ENCODE measurements at regions not wholly inside any gene's neighbourhood (a gene's known extent, or its start where the extent isn't known, plus 50 kb on each side); places are given as distances from the start of the nearest gene placed in this dataset.

DNA sequence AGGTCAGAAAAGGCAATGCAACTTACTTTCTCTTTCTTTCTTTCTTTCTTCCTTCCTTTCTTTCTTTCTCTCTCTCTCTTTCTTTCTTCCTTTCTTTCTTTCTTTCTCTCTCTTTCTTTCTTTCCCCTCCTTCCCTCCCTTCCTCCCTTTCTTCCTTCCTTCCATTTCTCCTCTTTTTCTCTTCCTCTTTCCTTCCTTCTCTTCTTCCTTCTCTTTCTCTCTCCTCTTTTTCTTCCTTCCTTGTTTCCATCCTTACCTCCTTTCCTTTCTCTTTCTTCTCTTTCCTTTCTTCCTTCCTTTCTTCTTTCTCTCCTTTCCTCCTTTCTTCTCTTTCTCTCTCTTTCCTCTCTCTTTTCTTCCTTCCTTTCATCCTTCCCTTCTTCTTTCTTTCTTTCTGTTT is 819.8 kb upstream of the SOX9 start:
- TF ChIP-seq FOXM1 (IDR thresholded peaks at IDR 0.05; ENCODE audit: borderline replicate concordance, low read depth) (no peak), ZBTB7A (IDR thresholded peaks at IDR 0.05; ENCODE audit: low read depth) (no peak), NFIC (IDR thresholded peaks at IDR 0.05) (no peak), CEBPB (IDR thresholded peaks at IDR 0.05) (no peak), EP300 (IDR thresholded peaks at IDR 0.05; ENCODE audit: borderline replicate concordance) (no peak), TCF12 (IDR thresholded peaks at IDR 0.05; ENCODE audit: low read depth) (no peak), RAD21 (IDR thresholded peaks at IDR 0.05; ENCODE audit: low read depth) (no peak), USF1 (IDR thresholded peaks at IDR 0.05) (no peak), CREB1 (IDR thresholded peaks at IDR 0.05; ENCODE audit: low read depth) (no peak), MAX (IDR thresholded peaks at IDR 0.05) (no peak), TAF1 (IDR thresholded peaks at IDR 0.05; ENCODE audit: low read depth) (no peak)
- TF ChIP-seq, protein P1, sequence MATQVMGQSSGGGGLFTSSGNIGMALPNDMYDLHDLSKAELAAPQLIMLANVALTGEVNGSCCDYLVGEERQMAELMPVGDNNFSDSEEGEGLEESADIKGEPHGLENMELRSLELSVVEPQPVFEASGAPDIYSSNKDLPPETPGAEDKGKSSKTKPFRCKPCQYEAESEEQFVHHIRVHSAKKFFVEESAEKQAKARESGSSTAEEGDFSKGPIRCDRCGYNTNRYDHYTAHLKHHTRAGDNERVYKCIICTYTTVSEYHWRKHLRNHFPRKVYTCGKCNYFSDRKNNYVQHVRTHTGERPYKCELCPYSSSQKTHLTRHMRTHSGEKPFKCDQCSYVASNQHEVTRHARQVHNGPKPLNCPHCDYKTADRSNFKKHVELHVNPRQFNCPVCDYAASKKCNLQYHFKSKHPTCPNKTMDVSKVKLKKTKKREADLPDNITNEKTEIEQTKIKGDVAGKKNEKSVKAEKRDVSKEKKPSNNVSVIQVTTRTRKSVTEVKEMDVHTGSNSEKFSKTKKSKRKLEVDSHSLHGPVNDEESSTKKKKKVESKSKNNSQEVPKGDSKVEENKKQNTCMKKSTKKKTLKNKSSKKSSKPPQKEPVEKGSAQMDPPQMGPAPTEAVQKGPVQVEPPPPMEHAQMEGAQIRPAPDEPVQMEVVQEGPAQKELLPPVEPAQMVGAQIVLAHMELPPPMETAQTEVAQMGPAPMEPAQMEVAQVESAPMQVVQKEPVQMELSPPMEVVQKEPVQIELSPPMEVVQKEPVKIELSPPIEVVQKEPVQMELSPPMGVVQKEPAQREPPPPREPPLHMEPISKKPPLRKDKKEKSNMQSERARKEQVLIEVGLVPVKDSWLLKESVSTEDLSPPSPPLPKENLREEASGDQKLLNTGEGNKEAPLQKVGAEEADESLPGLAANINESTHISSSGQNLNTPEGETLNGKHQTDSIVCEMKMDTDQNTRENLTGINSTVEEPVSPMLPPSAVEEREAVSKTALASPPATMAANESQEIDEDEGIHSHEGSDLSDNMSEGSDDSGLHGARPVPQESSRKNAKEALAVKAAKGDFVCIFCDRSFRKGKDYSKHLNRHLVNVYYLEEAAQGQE (IDR thresholded peaks at IDR 0.05; ENCODE audit: low read depth) = no peak

DNA sequence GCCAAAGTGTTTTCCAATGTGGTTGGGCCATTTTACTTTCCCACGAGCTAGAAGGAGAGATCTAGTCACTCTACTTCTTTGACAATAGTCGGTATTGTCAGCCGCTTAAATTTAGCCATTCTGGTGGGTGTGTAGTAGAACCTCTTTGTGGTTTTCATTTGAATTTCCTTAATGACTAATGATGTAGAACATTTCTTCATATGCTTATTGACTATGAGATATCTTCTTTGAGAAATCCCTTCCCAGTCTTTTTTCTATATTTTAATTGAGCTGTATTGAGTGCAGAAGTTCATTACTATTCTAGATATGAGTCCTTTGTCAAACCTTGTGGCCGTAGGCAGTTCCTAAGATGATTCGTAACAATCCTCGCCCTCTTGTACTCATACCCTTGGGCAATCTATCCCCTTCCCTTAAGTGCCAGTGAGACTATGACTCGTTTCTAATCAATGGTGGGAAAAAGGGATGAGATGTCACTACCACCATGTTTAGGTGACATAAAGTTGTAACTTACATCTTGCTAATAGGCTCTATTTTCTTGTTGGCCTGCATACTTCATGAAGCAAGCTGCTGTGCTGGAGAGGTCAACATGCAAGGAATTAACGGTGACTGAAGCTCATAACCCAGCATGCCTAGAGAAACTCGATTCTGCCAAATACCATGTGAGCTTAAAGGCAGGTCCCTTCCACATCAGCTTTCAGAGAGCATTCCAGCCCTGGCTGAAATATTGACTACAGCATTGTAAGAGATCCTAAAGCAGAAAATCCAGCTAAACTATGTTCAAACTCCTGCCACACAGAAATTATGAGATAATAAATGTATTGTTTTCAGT is 817.9 kb upstream of the SOX9 start:
- no peak for TF ChIP-seq ZBTB7A (IDR thresholded peaks at IDR 0.05; ENCODE audit: low read depth)
- no peak for TF ChIP-seq TAF1 (IDR thresholded peaks at IDR 0.05; ENCODE audit: low read depth)
- no peak for TF ChIP-seq FOXM1 (IDR thresholded peaks at IDR 0.05; ENCODE audit: borderline replicate concordance, low read depth)
- TF ChIP-seq CEBPB (IDR thresholded peaks at IDR 0.05) = no peak
- no peak for TF ChIP-seq TEAD4 (IDR thresholded peaks at IDR 0.05)
- TF ChIP-seq, protein P1 (IDR thresholded peaks at IDR 0.05; ENCODE audit: low read depth) = no peak
- no peak for TF ChIP-seq NFIC (IDR thresholded peaks at IDR 0.05)
- no peak for TF ChIP-seq EGR1 (IDR thresholded peaks at IDR 0.05)
- no peak for TF ChIP-seq YY1 (IDR thresholded peaks at IDR 0.05; ENCODE audit: low read depth)
- no peak for TF ChIP-seq TCF12 (IDR thresholded peaks at IDR 0.05; ENCODE audit: low read depth)
- TF ChIP-seq MAX (IDR thresholded peaks at IDR 0.05) = no peak
- no peak for TF ChIP-seq CREB1 (IDR thresholded peaks at IDR 0.05; ENCODE audit: low read depth)
- TF ChIP-seq RAD21 (IDR thresholded peaks at IDR 0.05; ENCODE audit: low read depth) = no peak
- no peak for TF ChIP-seq EP300 (IDR thresholded peaks at IDR 0.05; ENCODE audit: borderline replicate concordance)
- no peak for TF ChIP-seq USF1 (IDR thresholded peaks at IDR 0.05)

DNA sequence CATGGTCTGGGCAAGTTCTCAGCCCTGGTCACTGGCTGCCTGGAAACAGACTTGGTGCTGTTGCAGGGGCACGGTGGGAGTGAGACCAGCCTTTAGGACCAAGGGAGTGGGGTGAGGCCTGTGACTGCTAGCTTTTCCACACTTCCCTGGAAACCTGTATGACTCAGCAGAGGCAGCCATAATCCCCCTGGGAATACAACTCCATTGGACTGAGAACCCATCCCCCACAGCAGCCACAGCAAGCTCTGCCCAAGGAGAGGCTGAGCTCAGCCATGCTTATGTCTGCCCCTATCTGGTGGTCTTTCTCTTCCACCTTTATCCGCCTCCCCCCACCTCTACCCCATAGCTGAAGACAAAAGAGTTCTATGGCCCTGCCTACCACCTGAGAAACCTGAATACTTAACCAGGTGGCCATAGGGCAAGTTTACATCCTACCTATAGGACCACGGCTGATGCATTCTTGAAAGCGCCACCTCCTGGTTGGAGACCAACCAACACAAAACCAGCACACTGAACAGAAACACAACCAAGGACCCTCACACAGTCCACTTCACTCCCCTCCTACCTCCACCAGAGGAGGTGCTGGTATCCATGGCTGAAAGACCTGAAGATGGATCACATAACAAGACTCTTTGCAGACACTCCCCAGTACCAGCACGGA is 816.2 kb upstream of the SOX9 start:
- TF ChIP-seq, protein P1 (IDR thresholded peaks at IDR 0.05; ENCODE audit: low read depth) = no peak
- TF ChIP-seq EGR1 (IDR thresholded peaks at IDR 0.05) (no peak), TEAD4 (IDR thresholded peaks at IDR 0.05) (no peak), EP300 (IDR thresholded peaks at IDR 0.05; ENCODE audit: borderline replicate concordance) (no peak), RAD21 (IDR thresholded peaks at IDR 0.05; ENCODE audit: low read depth) (no peak), YY1 (IDR thresholded peaks at IDR 0.05; ENCODE audit: low read depth) (no peak), CEBPB (IDR thresholded peaks at IDR 0.05) (no peak), TAF1 (IDR thresholded peaks at IDR 0.05; ENCODE audit: low read depth) (no peak), TCF12 (IDR thresholded peaks at IDR 0.05; ENCODE audit: low read depth) (no peak), USF1 (IDR thresholded peaks at IDR 0.05) (no peak), ZBTB7A (IDR thresholded peaks at IDR 0.05; ENCODE audit: low read depth) (no peak), MAX (IDR thresholded peaks at IDR 0.05) (no peak), FOXM1 (IDR thresholded peaks at IDR 0.05; ENCODE audit: borderline replicate concordance, low read depth) (no peak), NFIC (IDR thresholded peaks at IDR 0.05) (no peak), CREB1 (IDR thresholded peaks at IDR 0.05; ENCODE audit: low read depth) (no peak)
